Vagina (tissue), 2 donors: ENCODE measurements at regions not wholly inside any gene's neighbourhood (a gene's known extent, or its start where the extent isn't known, plus 50 kb on each side); places are given as distances from the start of the nearest gene placed in this dataset.

Source experiments
- POLR2A ChIP-seq, 2 donors: fragments of 450-650 bp; IDR thresholded peaks; one replicate each; pipeline ENCODE4 v1.6.1; 2017; ENCODE audit warnings: antibody characterized with exemption in 2 of 2, mild to moderate bottlenecking in 2 of 2, moderate library complexity in 2 of 2
- TF ChIP-seq, protein P1 (sequence below), 3 experiments: fragments of 450-650 bp in 2 of 3; fragments of 200-600 bp in 1 of 3; sonication (generic) in 1 of 3; IDR thresholded peaks; one replicate each; pipeline ENCODE4 v1.5.1; 2017 to 2019; ENCODE audit warnings: antibody characterized with exemption in 3 of 3, mild to moderate bottlenecking in 2 of 3, moderate library complexity in 2 of 3

- TF ChIP-seq, protein P1, sequence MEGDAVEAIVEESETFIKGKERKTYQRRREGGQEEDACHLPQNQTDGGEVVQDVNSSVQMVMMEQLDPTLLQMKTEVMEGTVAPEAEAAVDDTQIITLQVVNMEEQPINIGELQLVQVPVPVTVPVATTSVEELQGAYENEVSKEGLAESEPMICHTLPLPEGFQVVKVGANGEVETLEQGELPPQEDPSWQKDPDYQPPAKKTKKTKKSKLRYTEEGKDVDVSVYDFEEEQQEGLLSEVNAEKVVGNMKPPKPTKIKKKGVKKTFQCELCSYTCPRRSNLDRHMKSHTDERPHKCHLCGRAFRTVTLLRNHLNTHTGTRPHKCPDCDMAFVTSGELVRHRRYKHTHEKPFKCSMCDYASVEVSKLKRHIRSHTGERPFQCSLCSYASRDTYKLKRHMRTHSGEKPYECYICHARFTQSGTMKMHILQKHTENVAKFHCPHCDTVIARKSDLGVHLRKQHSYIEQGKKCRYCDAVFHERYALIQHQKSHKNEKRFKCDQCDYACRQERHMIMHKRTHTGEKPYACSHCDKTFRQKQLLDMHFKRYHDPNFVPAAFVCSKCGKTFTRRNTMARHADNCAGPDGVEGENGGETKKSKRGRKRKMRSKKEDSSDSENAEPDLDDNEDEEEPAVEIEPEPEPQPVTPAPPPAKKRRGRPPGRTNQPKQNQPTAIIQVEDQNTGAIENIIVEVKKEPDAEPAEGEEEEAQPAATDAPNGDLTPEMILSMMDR (IDR thresholded peaks at IDR 0.05), result no peak
- no peak for TF ChIP-seq POLR2A (IDR thresholded peaks at IDR 0.05)
These were observed 519.5 kb upstream of the CHAC2 start for GRCh38 chr2:53247956-53248735.
